Glomerular endothelial cell (primary cell): ENCODE measurements at regions not wholly inside any gene's neighbourhood (a gene's known extent, or its start where the extent isn't known, plus 50 kb on each side); places are given as distances from the start of the nearest gene placed in this dataset.
"Not testable (repeated sequence)": the region's sequence is repeated elsewhere in the genome, so short reads cannot be mapped to it uniquely, and the experiment has no call there.

ENCODE experiments used
- DNase-seq: peaks from one replicate; pipeline ENCODE4 v3.0.0-alpha.2; 2011; ENCODE audit warnings: low read depth, low spot score; ENCODE audit errors: extremely low read depth

DNA sequence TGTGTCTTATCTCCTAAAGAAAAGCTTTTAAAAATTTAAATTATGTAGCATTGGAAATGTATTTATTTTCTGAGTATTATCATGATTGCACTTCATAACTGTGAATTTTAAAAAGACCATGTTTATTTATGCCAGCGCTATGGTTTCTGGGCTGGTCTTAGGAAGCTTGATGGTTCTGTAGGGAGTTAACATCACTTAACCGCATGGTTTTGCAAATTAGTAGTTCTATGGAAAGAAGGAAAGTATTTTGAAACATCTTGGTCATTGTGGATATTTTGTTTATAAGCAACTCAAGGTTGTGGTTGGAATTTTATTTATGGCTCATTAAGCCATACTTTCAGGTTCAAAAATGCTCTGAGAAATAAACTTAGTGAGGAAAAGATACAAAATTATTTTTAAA, 549.4 kb downstream of the STK39 start:
- DNase-seq: no peak

DNA sequence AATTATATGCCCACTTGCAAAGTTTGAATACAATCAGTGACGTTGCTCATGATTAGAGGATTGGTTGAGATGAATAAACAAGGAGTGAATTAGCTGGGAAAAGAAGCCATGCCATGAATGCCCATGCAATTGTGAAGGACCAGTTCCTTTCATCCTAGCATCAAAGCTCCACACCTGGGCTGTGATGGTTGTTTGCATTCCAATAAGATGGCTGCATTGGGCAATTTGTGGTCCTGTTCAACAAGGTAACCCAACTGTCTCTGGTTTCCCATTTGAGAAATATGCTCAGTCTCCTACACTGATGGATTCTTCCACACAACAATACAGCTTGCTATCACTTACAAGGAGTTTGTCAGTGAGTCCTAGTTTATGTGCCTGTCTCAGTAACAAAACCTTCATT, 550.2 kb downstream of the STK39 start:
- no peak for DNase-seq

- no peak for DNase-seq
These were observed 554.5 kb downstream of the STK39 start for GRCh38 chr2:167692936-167693335.

DNA sequence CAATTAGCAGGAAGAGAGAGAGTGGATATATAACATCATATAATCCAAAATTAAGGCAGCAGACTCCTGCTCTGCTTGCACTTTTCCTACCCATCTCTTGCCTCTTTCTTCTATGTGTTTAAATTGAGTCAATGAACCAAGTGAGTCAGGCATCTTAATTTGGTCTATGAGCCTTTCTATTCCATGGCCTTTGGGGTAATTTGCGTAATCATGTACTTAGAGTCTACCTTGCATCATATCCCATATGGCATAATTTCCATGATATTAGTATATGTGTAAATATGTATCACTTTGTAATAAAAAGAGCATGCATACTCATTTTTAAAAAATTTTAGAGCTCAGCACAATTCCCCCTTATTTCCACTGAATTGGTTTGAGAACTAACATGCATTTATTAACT, 555.2 kb downstream of the STK39 start:
- no peak for DNase-seq

GRCh38 chr2:167689444-167689843, 558.0 kb downstream of the STK39 start:
- DNase-seq: no peak

DNA sequence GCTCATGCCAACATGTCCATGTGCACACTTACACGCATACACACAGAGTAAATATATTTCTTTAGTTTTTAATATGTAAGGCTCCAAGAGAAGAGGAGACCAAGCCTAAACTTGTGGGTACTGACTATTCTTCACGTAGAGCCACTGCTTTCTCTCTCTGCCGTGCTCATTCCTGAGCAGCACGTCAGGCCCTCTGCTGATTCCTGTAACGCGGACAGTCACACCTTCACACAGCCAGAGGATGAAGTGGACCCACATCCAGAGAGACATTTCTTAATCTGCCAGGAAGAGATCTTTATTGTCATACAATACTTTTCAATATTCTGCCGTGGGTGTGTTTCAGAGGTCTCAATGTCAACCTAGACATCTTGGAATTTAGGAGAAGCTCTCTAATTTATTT, 560.7 kb downstream of the STK39 start:
- DNase-seq: no peak

DNA sequence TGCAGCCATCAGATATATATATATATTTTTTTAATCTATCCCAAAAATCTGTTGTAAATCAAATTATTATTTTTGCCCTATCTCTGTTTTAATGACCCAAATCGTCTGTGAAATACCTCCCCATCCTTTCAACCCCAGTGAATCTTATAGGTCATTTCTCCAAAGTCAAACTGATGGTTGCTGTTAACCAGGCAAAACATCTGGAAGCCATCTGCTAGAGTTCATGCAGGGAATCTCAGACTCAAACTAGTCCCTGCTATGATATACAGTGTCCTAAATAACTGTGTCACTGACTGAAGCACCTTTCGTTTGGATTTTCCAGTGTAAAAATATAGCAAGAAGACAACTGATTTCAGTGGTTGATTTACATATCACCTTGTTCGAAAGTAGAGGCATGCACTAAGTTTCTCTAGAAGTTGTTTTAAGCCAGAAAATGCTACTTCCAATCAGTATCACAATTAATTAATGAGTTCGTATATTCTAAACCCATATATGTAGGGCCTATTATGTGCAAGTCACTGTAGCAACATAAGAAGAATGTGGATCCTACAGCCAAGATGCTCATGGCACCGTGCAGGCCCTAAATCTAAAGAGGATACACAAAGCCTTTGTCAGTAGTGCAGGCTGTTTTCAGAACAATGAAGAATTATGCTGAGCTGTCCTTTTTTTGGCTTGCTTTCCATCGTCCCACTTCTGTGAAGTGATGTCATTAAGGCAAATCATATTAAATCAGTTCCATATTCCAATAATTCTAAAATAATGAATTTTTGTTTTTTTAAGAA, 566.0 kb downstream of the STK39 start:
- no peak for DNase-seq

DNA sequence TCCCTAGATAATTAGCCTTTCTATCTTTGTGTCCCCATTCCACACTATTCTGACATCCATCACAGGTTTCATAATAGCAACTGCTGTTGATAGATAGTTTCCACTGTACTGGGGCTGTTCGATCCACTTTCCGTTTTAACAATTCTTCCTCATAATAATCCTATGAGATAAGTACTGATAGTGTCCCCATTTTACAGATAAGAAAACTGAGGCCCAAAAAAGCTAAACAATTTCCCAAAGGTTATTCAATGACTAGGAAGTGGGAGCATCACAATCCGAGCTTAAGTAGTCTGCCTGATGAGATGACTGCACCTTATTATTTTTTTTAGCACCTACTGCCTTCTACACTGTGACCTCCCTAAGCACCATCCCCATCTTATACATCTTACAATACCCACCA, 569.2 kb downstream of the STK39 start:
- no peak for DNase-seq

- no peak for DNase-seq
These were observed 571.5 kb downstream of the STK39 start for GRCh38 chr2:167675906-167676305.

GRCh38 chr2:167670588-167670987, 576.8 kb downstream of the STK39 start:
- no peak for DNase-seq

- DNase-seq: no peak
These were observed 594.3 kb downstream of the STK39 start for GRCh38 chr2:167653131-167653530.

DNA sequence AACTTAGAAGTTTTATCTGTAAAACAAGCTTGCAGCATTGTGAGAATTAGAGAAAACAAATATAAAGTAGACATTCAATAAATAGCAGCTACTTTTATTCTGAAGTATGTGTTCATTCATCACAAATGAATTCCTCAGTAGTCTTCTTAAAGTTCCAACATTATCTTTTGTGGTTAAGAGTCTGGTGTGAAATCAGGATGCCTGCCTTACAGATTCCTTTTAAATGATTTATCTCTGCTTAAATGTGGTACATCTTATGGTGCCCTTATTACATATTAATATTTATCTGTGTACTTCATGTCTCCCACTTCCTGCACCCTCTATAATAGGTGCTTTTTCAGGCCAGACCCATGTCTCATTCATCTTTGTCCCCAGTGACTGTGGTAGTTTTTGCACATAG, 595.0 kb downstream of the STK39 start:
- no peak for DNase-seq

GRCh38 chr2:167651406-167652151, 595.8 kb downstream of the STK39 start:
- no peak for DNase-seq

- DNase-seq: no peak
These were observed 600.8 kb downstream of the STK39 start for GRCh38 chr2:167646557-167646956.

GRCh38 chr2:167640096-167640495, 607.3 kb downstream of the STK39 start:
- no peak for DNase-seq

- no peak for DNase-seq
These were observed 609.7 kb downstream of the STK39 start for GRCh38 chr2:167637741-167638140.

DNA sequence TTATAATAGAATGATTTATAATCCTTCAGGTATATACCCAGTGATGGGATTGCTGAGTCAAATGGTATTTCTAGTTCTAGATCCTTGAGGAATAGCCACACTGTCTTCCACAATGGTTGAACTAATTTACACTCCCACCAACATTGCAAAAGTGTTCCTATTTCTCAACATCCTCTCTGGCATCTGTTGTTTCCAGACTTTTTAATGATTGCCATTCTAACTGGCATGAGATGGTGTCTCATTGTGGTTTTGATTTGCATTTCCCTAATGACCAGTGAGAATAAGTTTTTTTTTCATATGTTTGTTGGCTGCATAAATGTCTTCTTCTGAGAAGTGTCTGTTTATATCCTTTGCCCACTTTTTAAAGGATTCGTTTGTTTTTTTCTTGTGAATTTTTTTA, 615.1 kb downstream of the STK39 start:
- DNase-seq: not testable (repeated sequence)

- DNase-seq: no peak
These were observed 620.4 kb downstream of the STK39 start for GRCh38 chr2:167626961-167627360.

- no peak for DNase-seq
These were observed 621.1 kb downstream of the STK39 start for GRCh38 chr2:167626301-167626700.

GRCh38 chr2:167616997-167617396, 630.4 kb downstream of the STK39 start:
- no peak for DNase-seq

DNA sequence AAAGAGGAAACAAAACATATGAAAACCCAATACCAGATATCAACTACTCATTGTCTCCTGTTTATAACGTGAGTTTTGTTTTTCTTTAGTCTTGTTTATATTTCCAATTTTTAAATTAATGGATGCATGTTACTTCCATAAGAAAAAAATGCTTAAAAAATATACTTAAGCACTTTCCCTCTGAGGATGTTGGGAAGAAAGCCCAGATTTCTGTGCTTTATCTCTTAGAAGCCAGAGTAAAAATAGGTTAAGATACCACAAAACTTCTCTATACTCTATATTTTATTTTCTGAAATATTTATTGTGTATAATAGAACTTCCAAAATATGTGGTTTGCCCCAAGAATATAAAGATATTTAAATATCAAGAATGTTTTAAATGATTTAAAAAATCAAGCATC, 633.9 kb downstream of the STK39 start:
- DNase-seq: no peak

GRCh38 chr2:167608487-167608886, 638.9 kb downstream of the STK39 start:
- no peak for DNase-seq
